WTC11 (cell line): ENCODE measurements at regions not wholly inside any gene's neighbourhood (a gene's known extent, or its start where the extent isn't known, plus 50 kb on each side); places are given as distances from the start of the nearest gene placed in this dataset.

ENCODE experiments used
- ATAC-seq: fragments of 200-7000 bp; cut with Tn5 transposase; 2 replicates; pipeline ENCODE4 v1.10.0; 2021; ENCODE audit warnings: mild to moderate bottlenecking, moderate library complexity
- CTCF ChIA-PET: fragments of 300-600 bp; sonication (Branson Sonifier 250); formaldehyde crosslinking; loops from one replicate; lab custom pipeline; 2021; ENCODE audit warnings: antibody characterized with exemption; lab: Charles Lee
- POLR2A ChIA-PET: fragments of 350-600 bp; sonication (Branson Sonifier 250); formaldehyde crosslinking; loops from one replicate; lab custom pipeline; 2021; ENCODE audit warnings: antibody characterized with exemption; lab: Charles Lee
- DNase-seq: peaks from one replicate; pipeline ENCODE4 v3.0.0; 2021; ENCODE audit warnings: low spot score
- H3K27ac Mint-ChIP-seq: 2 replicates; pipeline ENCODE4 v1.8.0; 2021; ENCODE audit warnings: mixed read lengths
- H3K27me3 Mint-ChIP-seq: 2 replicates; pipeline ENCODE4 v1.8.0; 2021; ENCODE audit warnings: low read depth, mild to moderate bottlenecking, moderate library complexity, mixed read lengths
- H3K36me3 Mint-ChIP-seq: 2 replicates; pipeline ENCODE4 v1.8.0; 2021; ENCODE audit warnings: mixed read lengths
- H3K4me1 Mint-ChIP-seq: 2 replicates; pipeline ENCODE4 v1.8.0; 2022; ENCODE audit warnings: mixed read lengths
- H3K4me3 Mint-ChIP-seq: 2 replicates; pipeline ENCODE4 v1.8.0; 2021; ENCODE audit warnings: mild to moderate bottlenecking, moderate library complexity, mixed read lengths
- H3K9me3 Mint-ChIP-seq: 2 replicates; pipeline ENCODE4 v1.8.0; 2021; ENCODE audit warnings: mixed read lengths
- ARID4B ChIP-seq: sonication (generic); formaldehyde crosslinking; IDR thresholded peaks from 2 replicates; pipeline ENCODE4 v1.8.0; 2023; ENCODE audit warnings: missing genetic modification reagents, mild to moderate bottlenecking, borderline replicate concordance
- GRHL2 ChIP-seq: fragments of 250-450 bp; sonication (Bioruptor Pico); IDR thresholded peaks from 2 replicates; pipeline ENCODE4 v1.8.0; 2022; ENCODE audit warnings: mild to moderate bottlenecking, moderate library complexity; ENCODE audit not compliant: insufficient replicate concordance, severe bottlenecking
- HMGA2 ChIP-seq: fragments of 250-450 bp; sonication (Bioruptor Pico); IDR thresholded peaks from 2 replicates; pipeline ENCODE4 v1.4.0; 2021; ENCODE audit warnings: mild to moderate bottlenecking, moderate library complexity
- IRF1 ChIP-seq: sonication (generic); formaldehyde crosslinking; IDR thresholded peaks from 2 replicates; pipeline ENCODE4 v1.8.0; 2023; ENCODE audit warnings: missing genetic modification reagents
- NFATC4 ChIP-seq: fragments of 250-450 bp; sonication (Bioruptor Pico); IDR thresholded peaks from 2 replicates; pipeline ENCODE4 v1.9.0; 2021; ENCODE audit warnings: mild to moderate bottlenecking
- NFE2L1 ChIP-seq: sonication (generic); formaldehyde crosslinking; IDR thresholded peaks from 2 replicates; pipeline ENCODE4 v1.8.1; 2023; ENCODE audit warnings: missing genetic modification reagents
- SOX15 ChIP-seq: fragments of 250-450 bp; sonication (Bioruptor Pico); IDR thresholded peaks from 2 replicates; pipeline ENCODE4 v1.9.0; 2021; ENCODE audit warnings: mild to moderate bottlenecking
- TEAD4 ChIP-seq: sonication (generic); formaldehyde crosslinking; IDR thresholded peaks from 2 replicates; pipeline ENCODE4 v1.8.0; 2022; ENCODE audit warnings: mild to moderate bottlenecking, missing genetic modification reagents
- USF1 ChIP-seq: sonication (generic); formaldehyde crosslinking; IDR thresholded peaks from 2 replicates; pipeline ENCODE4 v1.8.0; 2022; ENCODE audit warnings: mild to moderate bottlenecking, missing genetic modification reagents
- ZNF138 ChIP-seq: sonication (generic); formaldehyde crosslinking; conservative IDR thresholded peaks from 2 replicates; pipeline ENCODE4 v1.8.1; 2022; ENCODE audit warnings: mild to moderate bottlenecking, moderate library complexity, missing genetic modification reagents
- ZNF416 ChIP-seq: fragments of 250-450 bp; sonication (Bioruptor Pico); IDR thresholded peaks from 2 replicates; pipeline ENCODE4 v1.9.0; 2021; ENCODE audit warnings: mild to moderate bottlenecking, inconsistent platforms
- ZNF425 ChIP-seq: fragments of 250-450 bp; sonication (Bioruptor Pico); conservative IDR thresholded peaks from 2 replicates; pipeline ENCODE4 v1.9.0; 2021; ENCODE audit warnings: mild to moderate bottlenecking
- TF ChIP-seq, protein P1 (sequence below): sonication (generic); formaldehyde crosslinking; IDR thresholded peaks from 2 replicates; pipeline ENCODE4 v1.8.1; 2023; ENCODE audit warnings: mild to moderate bottlenecking, missing genetic modification reagents, moderate library complexity

DNA sequence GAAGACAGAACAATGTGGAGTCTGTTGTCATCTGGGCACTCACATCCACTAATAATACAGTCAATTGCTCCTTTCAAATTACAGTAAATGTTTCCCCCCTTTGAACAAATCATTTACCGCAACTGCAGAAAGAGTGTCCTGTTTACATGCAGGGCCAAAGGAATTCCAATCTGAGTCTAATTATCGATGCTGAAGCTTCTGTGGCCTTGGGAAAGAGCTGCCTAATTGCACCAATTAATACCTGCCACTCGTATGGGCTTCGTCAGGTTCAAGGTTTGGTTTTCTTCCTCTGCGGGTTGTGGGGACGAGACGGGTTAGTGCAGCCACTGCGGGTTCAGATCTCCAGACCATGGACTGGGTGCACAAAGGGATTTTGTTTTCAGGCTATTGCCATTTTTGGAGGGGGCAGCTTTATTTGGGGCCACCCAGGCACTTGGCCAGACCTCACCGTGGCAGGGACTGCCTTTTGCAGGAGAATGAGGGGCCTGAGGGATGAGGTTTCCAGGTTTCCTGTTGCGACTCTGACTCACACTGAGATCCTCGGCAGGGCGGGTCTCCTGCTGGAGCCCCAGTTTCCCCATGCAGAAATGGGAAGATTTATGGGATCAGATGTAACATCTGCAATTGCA is 147.6 kb downstream of the MIAT start:
- H3K27ac Mint-ChIP-seq, result no peak overlapping the region
- POLR2A ChIA-PET, result no interaction called here
- no peak overlapping the region for H3K4me3 Mint-ChIP-seq
- no peak for ATAC-seq
- no peak for TF ChIP-seq IRF1 (CRISPR knock-in tag)
- peaks cover 8% of the 10 kb centered on the region for H3K9me3 Mint-ChIP-seq
- no peaks in the 10 kb centered on the region for H3K27me3 Mint-ChIP-seq
- CTCF ChIA-PET, result interaction anchor here (1.7 kb wide), 1 partner anchor 126 kb away, joined by 4 read pairs; no protein-coding TSS in a partner anchor
- no peak for DNase-seq
- H3K4me1 Mint-ChIP-seq, result peaks cover 18% of the 10 kb centered on the region
- no peaks in the 10 kb centered on the region for H3K36me3 Mint-ChIP-seq

DNA sequence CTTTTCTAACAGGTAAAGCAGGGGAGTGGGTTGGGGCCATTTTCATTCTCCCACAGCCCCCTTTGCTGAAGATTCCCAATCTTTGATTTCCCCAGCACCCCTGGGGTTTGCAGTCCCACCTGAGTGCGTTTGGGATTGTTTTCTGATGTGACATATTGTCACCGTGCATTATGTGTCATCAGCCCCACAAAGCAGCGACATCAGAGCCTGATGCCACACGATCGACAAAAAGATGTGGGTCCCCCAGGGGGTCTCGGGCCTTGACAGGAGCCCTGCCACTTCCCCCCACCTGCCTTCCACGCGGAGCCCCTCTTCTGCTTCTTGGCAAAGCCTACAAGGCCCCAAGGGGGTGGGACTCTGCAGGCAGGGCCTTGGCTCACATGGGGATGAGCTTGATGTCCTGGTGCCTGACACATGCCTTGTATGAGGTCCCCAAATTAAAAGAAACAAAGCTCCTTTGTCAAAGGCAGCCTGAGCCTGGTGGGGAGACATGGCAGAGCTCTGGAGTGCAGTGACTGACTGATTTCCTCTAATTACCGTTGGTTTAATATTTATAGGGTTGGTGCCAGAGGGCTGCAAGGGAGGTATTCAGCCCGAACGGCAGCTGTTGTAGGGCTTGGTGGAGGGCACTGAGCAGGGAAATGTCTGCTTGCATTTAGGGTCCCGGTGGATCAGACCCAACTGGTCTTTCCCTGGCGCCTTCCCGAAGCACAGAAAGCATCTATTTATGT is 149.2 kb downstream of the MIAT start:
- peaks cover 7% of the 10 kb centered on the region for H3K4me1 Mint-ChIP-seq
- no peak for ATAC-seq
- H3K4me3 Mint-ChIP-seq, result no peak overlapping the region
- CTCF ChIA-PET, result no interaction called here
- POLR2A ChIA-PET, result no interaction called here
- no peaks in the 10 kb centered on the region for H3K36me3 Mint-ChIP-seq
- peaks cover 8% of the 10 kb centered on the region for H3K9me3 Mint-ChIP-seq
- H3K27me3 Mint-ChIP-seq, result no peaks in the 10 kb centered on the region
- no peak overlapping the region for H3K27ac Mint-ChIP-seq
- TF ChIP-seq NFATC4, result no peak
- no peak for TF ChIP-seq ZNF138 (CRISPR knock-in tag)
- TF ChIP-seq TEAD4 (CRISPR knock-in tag), result no peak
- no peak for TF ChIP-seq ZNF416
- no peak for TF ChIP-seq ZNF425 (CRISPR knock-in tag)
- no peak for TF ChIP-seq ARID4B (CRISPR knock-in tag)
- TF ChIP-seq SOX15 (CRISPR knock-in tag), result no peak
- no peak for TF ChIP-seq HMGA2 (CRISPR knock-in tag)
- TF ChIP-seq, protein P1, sequence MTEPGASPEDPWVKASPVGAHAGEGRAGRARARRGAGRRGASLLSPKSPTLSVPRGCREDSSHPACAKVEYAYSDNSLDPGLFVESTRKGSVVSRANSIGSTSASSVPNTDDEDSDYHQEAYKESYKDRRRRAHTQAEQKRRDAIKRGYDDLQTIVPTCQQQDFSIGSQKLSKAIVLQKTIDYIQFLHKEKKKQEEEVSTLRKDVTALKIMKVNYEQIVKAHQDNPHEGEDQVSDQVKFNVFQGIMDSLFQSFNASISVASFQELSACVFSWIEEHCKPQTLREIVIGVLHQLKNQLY, result no peak
- TF ChIP-seq GRHL2 (CRISPR knock-in tag), result no peak
- TF ChIP-seq NFE2L1 (CRISPR knock-in tag), result no peak
- no peak for TF ChIP-seq USF1 (CRISPR knock-in tag)
- DNase-seq, result no peak
